ENCODE measurements at regions not wholly inside any gene's neighbourhood (a gene's known extent, or its start where the extent isn't known, plus 50 kb on each side); places are given as distances from the start of the nearest gene placed in this dataset.
"Not testable (repeated sequence)": the region's sequence is repeated elsewhere in the genome, so short reads cannot be mapped to it uniquely, and the experiment has no call there.

- DNase-seq (ENCODE audit: low read depth), result no peak
- no peak for TF ChIP-seq CTCF (conservative IDR thresholded peaks at IDR 0.05; ENCODE audit: low read depth, low read length)
- no peak overlapping the region for H3K4me3 ChIP-seq (ENCODE audit: low read length)
Observed at GRCh38 chr17:77831474-77832179, 126.9 kb upstream of the TNRC6C start.

DNA sequence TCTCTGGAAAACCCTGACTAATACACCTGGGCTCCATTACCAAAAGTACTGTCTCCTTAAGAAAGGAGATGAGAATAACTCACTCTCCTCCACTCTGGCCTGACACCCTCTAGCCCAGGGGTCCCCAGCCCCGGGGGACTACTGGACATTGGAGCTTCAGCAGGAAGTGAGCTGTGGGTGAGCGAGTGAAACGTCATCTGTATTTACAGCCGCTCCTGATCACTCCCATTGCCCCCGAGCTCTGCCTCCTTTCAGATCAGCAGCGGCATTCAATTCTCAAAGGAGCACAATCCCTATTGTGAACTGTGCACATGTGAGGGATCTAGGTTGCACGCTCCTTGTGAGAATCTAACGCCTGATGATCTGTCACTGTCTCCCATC, 126.3 kb upstream of the TNRC6C start:
- no peak overlapping the region for H3K4me3 ChIP-seq (ENCODE audit: low read length)
- no peak for TF ChIP-seq CTCF (conservative IDR thresholded peaks at IDR 0.05; ENCODE audit: low read depth, low read length)
- no peak for DNase-seq (ENCODE audit: low read depth)

- no peak for TF ChIP-seq CTCF (conservative IDR thresholded peaks at IDR 0.05; ENCODE audit: low read depth, low read length)
- H3K4me3 ChIP-seq (ENCODE audit: low read length), result no peak overlapping the region
- no peak for DNase-seq (ENCODE audit: low read depth)
Observed at GRCh38 chr17:77833769-77834168, 124.7 kb upstream of the TNRC6C start.

DNA sequence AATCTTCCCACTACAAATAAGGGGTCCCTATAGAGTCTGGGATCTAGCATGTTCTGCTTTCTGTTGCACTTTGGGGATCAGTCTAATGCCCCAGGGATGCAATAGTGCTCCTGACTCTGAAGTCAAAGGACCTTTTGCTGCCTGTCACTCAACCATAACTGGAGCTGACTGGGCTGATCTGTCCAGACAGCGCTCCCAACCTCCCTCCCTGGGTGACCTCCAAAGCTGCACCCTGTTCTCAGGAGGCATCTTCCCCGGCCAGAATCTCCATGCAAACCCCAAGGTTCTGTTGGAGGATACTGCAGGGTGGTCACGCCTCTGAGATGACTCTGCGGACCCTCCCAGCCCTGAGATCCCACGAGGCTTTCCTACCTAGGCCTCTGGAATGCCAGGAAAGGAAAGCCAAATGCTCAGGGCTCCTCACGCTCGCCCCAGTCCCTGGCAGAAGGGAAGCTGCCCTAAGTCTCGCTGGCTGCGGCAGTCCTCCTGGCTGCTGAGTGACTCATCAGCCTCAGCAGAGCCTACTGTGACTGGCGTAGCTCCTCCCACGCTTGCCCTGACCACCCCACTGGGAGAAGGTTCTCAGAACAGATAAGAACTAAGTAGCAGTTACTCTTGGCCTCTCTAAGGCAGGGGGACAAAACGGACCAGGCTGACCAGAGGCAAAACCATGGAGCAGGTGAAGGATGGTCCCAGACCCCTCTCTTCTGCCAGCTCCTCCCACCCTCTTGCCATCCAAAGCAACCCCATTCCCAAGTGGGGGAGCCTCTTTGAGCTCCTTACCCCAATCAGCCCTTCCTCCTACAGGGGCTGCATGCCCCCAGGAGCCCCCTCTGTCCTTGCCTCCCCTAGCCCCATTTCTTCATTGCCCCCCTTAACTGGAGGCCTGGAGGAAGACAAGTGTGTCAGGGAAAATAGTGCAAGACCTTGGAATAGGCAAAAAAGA, 124.1 kb upstream of the TNRC6C start:
- peak; percentile 73 for DNase-seq (ENCODE audit: low read depth)
- H3K4me3 ChIP-seq (ENCODE audit: low read length), result no peak overlapping the region
- TF ChIP-seq CTCF (conservative IDR thresholded peaks at IDR 0.05; ENCODE audit: low read depth, low read length), result no peak

- TF ChIP-seq CTCF (conservative IDR thresholded peaks at IDR 0.05; ENCODE audit: low read depth, low read length), result no peak
- no peak overlapping the region for H3K4me3 ChIP-seq (ENCODE audit: low read length)
- DNase-seq (ENCODE audit: low read depth), result no peak
Observed at GRCh38 chr17:77836557-77837041, 121.9 kb upstream of the TNRC6C start.

DNA sequence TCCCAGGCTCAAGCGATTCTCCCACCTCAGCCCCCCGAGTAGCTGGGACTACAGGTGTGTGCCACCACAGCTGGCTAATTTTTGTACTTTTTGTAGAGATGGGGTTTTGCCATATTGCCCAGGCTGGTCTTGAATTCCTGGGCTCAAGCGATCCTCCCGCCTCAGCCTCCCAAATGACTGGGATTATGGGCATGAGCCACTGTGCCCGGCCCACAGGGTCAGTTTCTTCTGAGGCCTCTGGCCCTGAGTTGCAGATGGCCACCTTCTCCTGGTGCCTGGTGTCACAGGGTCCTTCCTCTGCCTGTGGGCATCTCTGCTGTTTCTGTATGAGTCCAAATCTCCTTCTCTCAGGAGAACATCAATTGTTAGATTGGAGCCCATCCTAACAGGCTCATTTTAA, 121.4 kb upstream of the TNRC6C start:
- DNase-seq (ENCODE audit: low read depth); H3K4me3 ChIP-seq (ENCODE audit: low read length): not testable (repeated sequence)

GRCh38 chr17:77837917-77838316, 120.6 kb upstream of the TNRC6C start:
- no peak for DNase-seq (ENCODE audit: low read depth)
- H3K4me3 ChIP-seq (ENCODE audit: low read length), result no peak overlapping the region
- no peak for TF ChIP-seq CTCF (conservative IDR thresholded peaks at IDR 0.05; ENCODE audit: low read depth, low read length)
